Adrenal gland (tissue), 9 donors: ENCODE measurements at regions not wholly inside any gene's neighbourhood (a gene's known extent, or its start where the extent isn't known, plus 50 kb on each side); places are given as distances from the start of the nearest gene placed in this dataset.

Experiments used
- DNase-seq, 7 donors: peaks; one replicate each; pipeline ENCODE4 v3.0.0-alpha.2; 2019 to 2020
- H3K27ac ChIP-seq, 5 donors: fragments of 200-600 bp; sonication (generic) in 4 of 5; 1 replicate in 3 of 5; 2 replicates in 2 of 5; pipeline versions ENCODE4 v1.5.1 to v1.8.0; 2016 to 2020; ENCODE audit warnings: mild to moderate bottlenecking in 1 of 5
- H3K27me3 ChIP-seq: fragments of 200-600 bp; 2 replicates; pipeline ENCODE4 v1.8.0; 2021
- H3K36me3 ChIP-seq, 2 donors: fragments of 200-600 bp; replicated peaks in 1 of 2; 1 replicate in 1 of 2; 2 replicates in 1 of 2; pipeline versions ENCODE4 v1.5.1 to v1.8.0; 2018 to 2022
- H3K4me1 ChIP-seq, 2 donors: fragments of 200-600 bp; replicated peaks in 1 of 2; 1 replicate in 1 of 2; 2 replicates in 1 of 2; pipeline versions ENCODE4 v1.5.1 to v1.8.0; 2018 to 2021
- H3K4me3 ChIP-seq, 4 donors: fragments of 200-600 bp; sonication (generic) in 3 of 4; one replicate each; pipeline ENCODE4 v1.5.1; 2016 to 2018
- H3K9me3 ChIP-seq, 3 donors: fragments of 200-600 bp; sonication (generic) in 1 of 3; replicated peaks in 1 of 3; 1 replicate in 2 of 3; 2 replicates in 1 of 3; pipeline versions ENCODE4 v1.5.1 to v1.8.0; 2016 to 2021
- POLR2A ChIP-seq, 2 donors: fragments of 450-650 bp; IDR thresholded peaks; one replicate each; pipeline ENCODE4 v1.6.1; 2017; ENCODE audit warnings: antibody characterized with exemption in 2 of 2, mild to moderate bottlenecking in 2 of 2, moderate library complexity in 1 of 2
- WGBS, 4 donors: extraction: QIAGEN DNeasy Blood & Tissue Kit in 2 of 4; methylation state at CpG; one replicate each; pipeline versions ENCODE4 v1.1.5 to v1.1.7; 2013 to 2017; 5-methylcytosine and 5-hydroxymethylcytosine counted together
- intact Hi-C, 2 donors: fragments of 100-400 bp; cut with DNase I; formaldehyde crosslinking; loops; one replicate each; pipeline versions ENCODE4 v1.14.1 to v1.15.0; 2022 to 2023
- TF ChIP-seq, protein P1 (sequence below), 6 experiments: fragments of 450-650 bp in 4 of 6; fragments of 200-600 bp in 2 of 6; sonication (generic) in 1 of 6; IDR thresholded peaks; 1 replicate in 5 of 6; 2 replicates in 1 of 6; pipeline versions ENCODE4 v1.5.1 to v1.8.0; 2016 to 2021; ENCODE audit warnings: antibody characterized with exemption in 6 of 6, mild to moderate bottlenecking in 2 of 6, moderate library complexity in 1 of 6
- donor health status: healthy with polysubstance abuse.
- donor health status: Bipolar disorder and iron deficiency.
- donor health status: DM: yes; HTN: yes; CAD: no.
- donor health status: DM: no; HTN: no; CAD: no.
- donor health status: DM: no; HTN: no; CAD: no.

DNA sequence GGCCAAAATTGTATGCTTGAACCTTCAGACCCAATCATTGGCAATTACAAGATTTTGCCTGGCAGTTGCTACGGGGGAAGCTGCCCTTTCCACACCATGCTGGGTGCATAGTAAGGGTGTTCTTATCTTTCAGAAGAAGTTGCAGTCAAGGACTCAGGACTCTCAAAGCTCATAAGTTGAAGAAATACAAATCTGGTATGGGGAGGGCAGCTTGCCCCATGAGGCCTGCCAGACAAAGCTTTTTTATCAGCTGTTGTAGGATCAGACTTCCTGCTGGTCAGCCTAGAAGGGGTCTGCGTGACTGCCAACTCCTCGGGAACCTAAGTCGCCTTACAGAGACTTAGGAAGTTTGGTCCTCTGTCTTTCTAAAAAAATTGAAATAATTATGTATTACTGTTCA, 174.9 kb upstream of the TECRL start:
- no peaks in the 10 kb centered on the region for H3K36me3 ChIP-seq
- no peak overlapping the region for H3K27ac ChIP-seq
- H3K9me3 ChIP-seq, result peaks cover 0 to 4% (median 3%) of the 10 kb centered on the region in 3 donors
- TF ChIP-seq, protein P1, sequence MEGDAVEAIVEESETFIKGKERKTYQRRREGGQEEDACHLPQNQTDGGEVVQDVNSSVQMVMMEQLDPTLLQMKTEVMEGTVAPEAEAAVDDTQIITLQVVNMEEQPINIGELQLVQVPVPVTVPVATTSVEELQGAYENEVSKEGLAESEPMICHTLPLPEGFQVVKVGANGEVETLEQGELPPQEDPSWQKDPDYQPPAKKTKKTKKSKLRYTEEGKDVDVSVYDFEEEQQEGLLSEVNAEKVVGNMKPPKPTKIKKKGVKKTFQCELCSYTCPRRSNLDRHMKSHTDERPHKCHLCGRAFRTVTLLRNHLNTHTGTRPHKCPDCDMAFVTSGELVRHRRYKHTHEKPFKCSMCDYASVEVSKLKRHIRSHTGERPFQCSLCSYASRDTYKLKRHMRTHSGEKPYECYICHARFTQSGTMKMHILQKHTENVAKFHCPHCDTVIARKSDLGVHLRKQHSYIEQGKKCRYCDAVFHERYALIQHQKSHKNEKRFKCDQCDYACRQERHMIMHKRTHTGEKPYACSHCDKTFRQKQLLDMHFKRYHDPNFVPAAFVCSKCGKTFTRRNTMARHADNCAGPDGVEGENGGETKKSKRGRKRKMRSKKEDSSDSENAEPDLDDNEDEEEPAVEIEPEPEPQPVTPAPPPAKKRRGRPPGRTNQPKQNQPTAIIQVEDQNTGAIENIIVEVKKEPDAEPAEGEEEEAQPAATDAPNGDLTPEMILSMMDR (IDR thresholded peaks at IDR 0.05), result no peak
- TF ChIP-seq POLR2A (IDR thresholded peaks at IDR 0.05), result no peak
- intact Hi-C loops, result no loop called here
- 68 to 79% (median 77%) methylated on average over 4 of the region's 4 CpGs for WGBS, 4 donors
- DNase-seq, result no peak
- H3K4me3 ChIP-seq, result no peak overlapping the region
- no peaks in the 10 kb centered on the region for H3K27me3 ChIP-seq
- no peaks in the 10 kb centered on the region for H3K4me1 ChIP-seq

GRCh38 chr4:64582492-64582891, 173.2 kb upstream of the TECRL start:
- intact Hi-C loops, result no loop called here
- Histone ChIP-seq H3K36me3 (no peaks in the 10 kb centered on the region), H3K4me3 (no peak overlapping the region), H3K27ac (no peak overlapping the region), H3K27me3 (no peaks in the 10 kb centered on the region), H3K9me3 (peaks cover 0 to 4% (median 3%) of the 10 kb centered on the region in 3 donors), H3K4me1 (no peaks in the 10 kb centered on the region)
- TF ChIP-seq POLR2A (IDR thresholded peaks at IDR 0.05), result no peak
- TF ChIP-seq, protein P1 (IDR thresholded peaks at IDR 0.05), result no peak
- WGBS, 4 donors, result 56 to 68% (median 66%) methylated on average over 3 of the region's 3 CpGs
- no peak for DNase-seq

DNA sequence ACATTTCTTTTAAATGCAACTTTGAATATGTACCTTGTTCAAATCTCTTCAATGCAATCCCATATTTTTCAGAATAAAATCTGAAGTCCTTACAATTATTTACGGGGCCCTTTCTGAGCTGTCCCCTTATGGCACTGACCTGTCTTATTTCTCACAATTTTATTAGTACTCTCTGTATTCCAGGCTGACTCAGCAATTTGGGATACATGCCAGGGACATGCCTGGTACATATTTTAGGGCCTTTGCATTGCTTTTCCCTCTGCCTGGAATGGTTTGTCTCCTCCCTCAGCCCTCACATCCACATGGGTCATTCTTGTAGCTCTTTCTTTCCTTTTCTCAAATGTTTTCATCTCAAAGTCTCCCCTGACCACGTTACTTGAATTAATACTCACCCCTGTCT, 172.2 kb upstream of the TECRL start:
- Histone ChIP-seq H3K4me3 (no peak overlapping the region), H3K4me1 (no peaks in the 10 kb centered on the region), H3K27ac (no peak overlapping the region), H3K27me3 (no peaks in the 10 kb centered on the region), H3K36me3 (no peaks in the 10 kb centered on the region), H3K9me3 (peaks cover 0 to 4% (median 3%) of the 10 kb centered on the region in 3 donors)
- TF ChIP-seq, protein P1 (IDR thresholded peaks at IDR 0.05), result no peak
- TF ChIP-seq POLR2A (IDR thresholded peaks at IDR 0.05), result no peak
- peak in 5 of 7 donors; percentile 15 to 40 (median 33) for DNase-seq
- intact Hi-C loops, result no loop called here
- 68 to 86% (median 76%) methylated on average over 2 of the region's 2 CpGs for WGBS, 4 donors

- no peak for DNase-seq
- no peak overlapping the region for H3K4me3 ChIP-seq
- intact Hi-C loops, result no loop called here
- 38 to 63% (median 48%) methylated on average over 4 of the region's 4 CpGs for WGBS, 4 donors
- no peaks in the 10 kb centered on the region for H3K27me3 ChIP-seq
- no peaks in the 10 kb centered on the region for H3K36me3 ChIP-seq
- H3K9me3 ChIP-seq, result no peaks in the 10 kb centered on the region
- H3K27ac ChIP-seq, result no peak overlapping the region
- no peaks in the 10 kb centered on the region for H3K4me1 ChIP-seq
- TF ChIP-seq, protein P1 (IDR thresholded peaks at IDR 0.05), result no peak
- no peak for TF ChIP-seq POLR2A (IDR thresholded peaks at IDR 0.05)
Observed at GRCh38 chr4:64564126-64564525, 154.9 kb upstream of the TECRL start.
